EL (cell line): ENCODE measurements at regions not wholly inside any gene's neighbourhood (a gene's known extent, or its start where the extent isn't known, plus 50 kb on each side); places are given as distances from the start of the nearest gene placed in this dataset.

ENCODE experiments used
- DNase-seq: peaks from one replicate; pipeline ENCODE4 v3.0.0-alpha.2; 2016

- DNase-seq: no peak
Observed at GRCh38 chr20:39155971-39156370, 193.8 kb downstream of the DHX35 start.

- no peak for DNase-seq
Observed at GRCh38 chr20:39152742-39153141, 190.6 kb downstream of the DHX35 start.

GRCh38 chr20:39152126-39152525 is 190.0 kb downstream of the DHX35 start:
- DNase-seq: no peak

GRCh38 chr20:39150501-39150900 is 188.4 kb downstream of the DHX35 start:
- no peak for DNase-seq

- DNase-seq: no peak
Observed at GRCh38 chr20:39146394-39146793, 184.2 kb downstream of the DHX35 start.

- no peak for DNase-seq
Observed at GRCh38 chr20:39145921-39146320, 183.8 kb downstream of the DHX35 start.

GRCh38 chr20:39144757-39145156 is 182.6 kb downstream of the DHX35 start:
- no peak for DNase-seq

GRCh38 chr20:39142407-39143096 is 180.4 kb downstream of the DHX35 start:
- DNase-seq: no peak

- DNase-seq: no peak
Observed at GRCh38 chr20:39137299-39137698, 175.2 kb downstream of the DHX35 start.

GRCh38 chr20:39136798-39137197 is 174.7 kb downstream of the DHX35 start:
- DNase-seq: no peak

- DNase-seq: no peak
Observed at GRCh38 chr20:39135885-39136544, 173.9 kb downstream of the DHX35 start.

- DNase-seq: no peak
Observed at GRCh38 chr20:39133201-39133600, 171.1 kb downstream of the DHX35 start.

- DNase-seq: no peak
Observed at GRCh38 chr20:39132511-39132910, 170.4 kb downstream of the DHX35 start.

GRCh38 chr20:39132093-39132492 is 169.9 kb downstream of the DHX35 start:
- DNase-seq: no peak

- no peak for DNase-seq
Observed at GRCh38 chr20:39130627-39131026, 168.5 kb downstream of the DHX35 start.

GRCh38 chr20:39129523-39129922 is 167.4 kb downstream of the DHX35 start:
- DNase-seq: no peak

GRCh38 chr20:39124064-39124463 is 161.9 kb downstream of the DHX35 start:
- DNase-seq: no peak

GRCh38 chr20:39123185-39123557 is 161.0 kb downstream of the DHX35 start:
- no peak for DNase-seq

GRCh38 chr20:39117491-39117890 is 155.3 kb downstream of the DHX35 start:
- peak; percentile 86 for DNase-seq

GRCh38 chr20:39116020-39116419 is 153.9 kb downstream of the DHX35 start:
- no peak for DNase-seq

- DNase-seq: peak; percentile 53
Observed at GRCh38 chr20:39112178-39112743, 150.1 kb downstream of the DHX35 start.

- DNase-seq: no peak
Observed at GRCh38 chr20:39111359-39112177, 149.4 kb downstream of the DHX35 start.

- DNase-seq: no peak
Observed at GRCh38 chr20:39110819-39111136, 148.6 kb downstream of the DHX35 start.
